NCI-H1694 (cell line): ENCODE measurements at regions not wholly inside any gene's neighbourhood (a gene's known extent, or its start where the extent isn't known, plus 50 kb on each side); places are given as distances from the start of the nearest gene placed in this dataset.
"Not testable (repeated sequence)": the region's sequence is repeated elsewhere in the genome, so short reads cannot be mapped to it uniquely, and the experiment has no call there.

ENCODE experiments used
- DNase-seq: peaks from one replicate; lab custom pipeline; 2025; lab: John Stamatoyannopoulos, UW

- no peak for DNase-seq
Observed at GRCh38 chr15:62856466-62857246, 185.9 kb upstream of the TPM1 start.

GRCh38 chr15:62857411-62857853 is 185.1 kb upstream of the TPM1 start:
- no peak for DNase-seq

GRCh38 chr15:62858343-62858742 is 184.2 kb upstream of the TPM1 start:
- no peak for DNase-seq

- no peak for DNase-seq
Observed at GRCh38 chr15:62862717-62863116, 179.8 kb upstream of the TPM1 start.

GRCh38 chr15:62866366-62866765 is 176.2 kb upstream of the TPM1 start:
- DNase-seq, result no peak

- DNase-seq, result no peak
Observed at GRCh38 chr15:62867844-62868243, 174.7 kb upstream of the TPM1 start.

GRCh38 chr15:62868507-62868906 is 174.0 kb upstream of the TPM1 start:
- no peak for DNase-seq

GRCh38 chr15:62869116-62869515 is 173.4 kb upstream of the TPM1 start:
- no peak for DNase-seq

GRCh38 chr15:62870216-62870615 is 172.3 kb upstream of the TPM1 start:
- DNase-seq, result no peak

- DNase-seq, result not testable (repeated sequence)
Observed at GRCh38 chr15:62870701-62871100, 171.8 kb upstream of the TPM1 start.

GRCh38 chr15:62873203-62873602 is 169.3 kb upstream of the TPM1 start:
- DNase-seq, result no peak

GRCh38 chr15:62874064-62874463 is 168.5 kb upstream of the TPM1 start:
- no peak for DNase-seq

- no peak for DNase-seq
Observed at GRCh38 chr15:62874959-62875625, 167.5 kb upstream of the TPM1 start.

GRCh38 chr15:62875626-62876021 is 166.9 kb upstream of the TPM1 start:
- DNase-seq, result no peak

GRCh38 chr15:62877276-62877857 is 165.2 kb upstream of the TPM1 start:
- no peak for DNase-seq

- DNase-seq, result no peak
Observed at GRCh38 chr15:62878070-62878469, 164.5 kb upstream of the TPM1 start.

GRCh38 chr15:62879770-62880169 is 162.8 kb upstream of the TPM1 start:
- DNase-seq, result no peak

GRCh38 chr15:62880278-62880677 is 162.3 kb upstream of the TPM1 start:
- peak; percentile 7 for DNase-seq

- DNase-seq, result no peak
Observed at GRCh38 chr15:62881056-62881455, 161.5 kb upstream of the TPM1 start.

- no peak for DNase-seq
Observed at GRCh38 chr15:62883938-62884479, 158.5 kb upstream of the TPM1 start.

GRCh38 chr15:62886431-62887071 is 156.0 kb upstream of the TPM1 start:
- no peak for DNase-seq

GRCh38 chr15:62887113-62887570 is 155.4 kb upstream of the TPM1 start:
- DNase-seq, result no peak
